NOMO-1 (cell line): ENCODE measurements at regions not wholly inside any gene's neighbourhood (a gene's known extent, or its start where the extent isn't known, plus 50 kb on each side); places are given as distances from the start of the nearest gene placed in this dataset.

Experiments
- DNase-seq, 2 experiments: peaks; one replicate each; lab custom pipeline; 2025; ENCODE audit not compliant: unreplicated experiment in 2 of 2; lab: John Stamatoyannopoulos, UW

- DNase-seq: no peak
Observed at GRCh38 chr22:47923011-47923427, 1160.6 kb downstream of the TBC1D22A start.

- DNase-seq: no peak
Observed at GRCh38 chr22:47921906-47922305, 1159.5 kb downstream of the TBC1D22A start.

DNA sequence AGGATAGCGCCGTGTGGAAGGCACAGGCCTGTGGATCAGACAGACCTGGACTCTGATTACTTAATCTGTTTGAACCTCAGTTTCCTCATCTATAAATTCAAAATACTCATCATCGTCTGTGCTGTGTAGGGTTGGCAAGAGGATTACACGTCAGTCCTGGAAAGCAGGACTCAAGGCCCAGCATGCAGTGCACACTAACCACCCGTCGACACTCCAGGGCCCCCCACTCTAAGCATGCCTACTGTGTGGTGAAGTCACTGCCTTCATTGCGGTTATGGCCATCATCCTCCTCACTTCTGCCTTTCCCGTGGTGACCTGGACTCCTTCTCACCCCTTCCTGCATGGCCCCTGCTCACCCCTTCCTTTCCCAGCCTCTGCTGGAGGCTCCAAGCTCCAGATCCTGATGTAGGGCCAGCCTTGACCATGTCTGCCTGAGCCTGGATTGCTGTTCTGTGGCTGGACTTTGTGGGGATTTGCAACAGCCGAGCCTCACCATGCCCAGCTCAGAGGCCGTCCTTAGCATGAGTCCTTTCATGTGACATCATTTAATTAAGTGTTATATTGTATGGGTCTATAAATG, 1158.0 kb downstream of the TBC1D22A start:
- no peak for DNase-seq

DNA sequence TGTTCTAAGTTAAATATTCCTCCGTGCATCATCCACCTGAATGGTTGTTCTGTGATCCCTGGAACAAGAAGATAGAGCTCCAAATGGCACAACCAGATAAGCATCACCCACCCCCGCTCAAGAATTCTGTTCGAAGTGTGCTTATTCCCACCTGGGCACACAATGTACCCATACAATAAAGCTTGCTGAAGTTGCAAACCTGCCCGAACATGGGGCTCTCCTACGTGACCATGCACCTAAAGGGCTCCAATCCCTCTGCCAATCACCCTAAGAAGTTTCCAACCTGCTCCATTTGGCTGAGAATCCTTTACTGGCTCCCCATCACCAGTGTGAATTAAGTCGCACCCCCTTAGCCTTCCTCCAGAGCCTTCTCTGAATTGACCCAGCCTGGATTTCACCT, 1157.4 kb downstream of the TBC1D22A start:
- no peak for DNase-seq

DNA sequence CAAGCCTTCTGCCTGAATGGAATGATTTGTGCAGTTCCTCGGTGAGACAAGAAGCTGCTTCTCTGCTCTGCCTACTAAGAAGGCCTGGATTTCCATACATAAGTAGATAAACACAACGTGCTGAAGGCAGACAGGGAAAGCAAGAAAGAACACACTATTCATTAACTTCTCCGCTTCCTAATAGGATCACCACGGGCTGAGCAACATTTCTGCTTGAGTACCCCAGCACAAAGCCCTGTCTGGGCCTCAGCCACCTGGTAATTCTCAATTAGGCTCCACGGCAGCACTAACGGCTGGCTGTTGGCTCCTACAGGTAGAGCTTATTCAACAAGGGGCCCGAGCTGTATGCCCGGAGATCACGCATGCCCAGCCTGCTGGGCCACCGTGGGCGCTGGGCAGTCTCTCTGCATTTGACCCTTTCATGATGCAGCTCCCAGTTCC, 1156.6 kb downstream of the TBC1D22A start:
- no peak for DNase-seq

- DNase-seq: no peak
Observed at GRCh38 chr22:47918276-47918921, 1155.9 kb downstream of the TBC1D22A start.

GRCh38 chr22:47914481-47915097, 1152.1 kb downstream of the TBC1D22A start:
- DNase-seq: no peak

GRCh38 chr22:47902646-47903180, 1140.3 kb downstream of the TBC1D22A start:
- no peak for DNase-seq

- DNase-seq: no peak
Observed at GRCh38 chr22:47901911-47902310, 1139.5 kb downstream of the TBC1D22A start.

GRCh38 chr22:47899894-47900293, 1137.4 kb downstream of the TBC1D22A start:
- DNase-seq: no peak

DNA sequence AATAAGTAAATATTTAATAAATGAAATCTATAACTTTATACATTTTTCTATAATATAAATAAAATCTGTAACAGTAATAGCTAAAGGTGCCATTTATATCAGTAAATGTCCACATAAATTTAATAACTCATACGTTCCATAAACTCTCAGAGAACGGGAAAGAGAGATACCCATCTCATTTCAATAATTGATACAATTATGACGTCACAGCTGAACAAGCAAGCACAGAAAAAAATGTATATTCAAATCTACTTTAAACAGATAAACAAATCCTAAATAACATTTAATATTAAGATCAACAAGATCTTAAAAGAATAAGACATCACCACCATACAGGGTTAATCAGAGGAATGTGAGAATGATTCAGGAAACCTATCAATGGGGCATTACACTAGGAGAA, 1136.5 kb downstream of the TBC1D22A start:
- no peak for DNase-seq

DNA sequence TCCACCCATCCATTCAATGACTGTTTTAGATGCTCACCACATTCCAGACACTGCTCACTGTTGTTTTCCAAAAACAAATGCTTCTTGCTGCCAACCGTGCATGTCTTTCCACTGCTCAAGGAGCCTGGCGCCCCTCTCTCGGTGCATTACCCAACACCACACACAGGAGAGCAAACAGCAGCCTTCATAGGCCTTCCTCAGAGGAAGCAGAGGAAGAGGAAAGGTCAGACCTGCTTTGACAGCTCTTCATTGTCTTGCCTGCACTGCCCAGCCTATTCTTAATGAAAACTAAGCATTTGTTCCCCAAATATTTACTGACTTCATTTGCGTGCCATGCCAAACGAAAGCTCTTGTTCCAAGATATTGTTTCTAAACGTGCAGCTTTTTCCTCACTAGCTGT, 1129.2 kb downstream of the TBC1D22A start:
- DNase-seq: no peak

- DNase-seq: no peak
Observed at GRCh38 chr22:47888817-47889216, 1126.4 kb downstream of the TBC1D22A start.

DNA sequence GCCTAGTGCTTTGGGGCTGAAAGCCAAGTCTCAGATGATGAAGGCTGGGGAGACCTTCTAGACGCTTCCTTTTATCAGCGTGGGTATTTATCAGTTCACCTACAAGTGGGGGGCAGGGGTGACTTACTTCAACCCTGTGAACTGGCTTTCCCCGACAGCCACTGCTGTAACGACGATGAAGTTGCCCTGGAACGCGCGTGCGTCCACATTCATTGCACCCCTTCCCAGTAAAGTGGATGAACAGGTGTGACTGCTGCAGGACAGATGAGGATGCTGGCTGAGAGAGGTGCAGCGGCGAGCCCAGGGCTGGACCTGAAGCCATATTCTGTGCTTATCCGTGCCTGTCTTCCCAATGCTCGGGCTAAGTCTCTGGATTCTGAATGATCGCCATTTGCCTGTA, 1122.3 kb downstream of the TBC1D22A start:
- DNase-seq: no peak

GRCh38 chr22:47884200-47884599, 1121.8 kb downstream of the TBC1D22A start:
- DNase-seq: no peak

DNA sequence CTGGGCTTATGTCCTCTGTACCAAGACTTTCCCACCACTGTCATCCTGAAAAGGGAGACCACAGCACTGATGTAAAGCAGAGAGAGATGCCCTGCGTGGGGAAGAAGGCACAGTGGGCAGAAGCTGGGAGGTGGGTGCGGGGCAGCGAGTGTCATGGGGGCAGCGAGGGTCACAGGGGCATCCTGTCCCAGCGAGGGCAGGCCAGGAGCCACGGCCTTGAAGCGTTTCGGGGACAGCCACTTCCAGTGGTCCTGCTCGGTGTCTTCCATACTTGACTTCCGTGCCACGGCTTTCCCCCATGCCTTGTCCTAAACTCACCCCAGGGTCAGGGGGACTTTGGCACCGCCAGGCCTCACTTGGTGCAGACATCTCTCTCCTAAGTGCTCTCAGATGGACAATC, 1121.3 kb downstream of the TBC1D22A start:
- no peak for DNase-seq

DNA sequence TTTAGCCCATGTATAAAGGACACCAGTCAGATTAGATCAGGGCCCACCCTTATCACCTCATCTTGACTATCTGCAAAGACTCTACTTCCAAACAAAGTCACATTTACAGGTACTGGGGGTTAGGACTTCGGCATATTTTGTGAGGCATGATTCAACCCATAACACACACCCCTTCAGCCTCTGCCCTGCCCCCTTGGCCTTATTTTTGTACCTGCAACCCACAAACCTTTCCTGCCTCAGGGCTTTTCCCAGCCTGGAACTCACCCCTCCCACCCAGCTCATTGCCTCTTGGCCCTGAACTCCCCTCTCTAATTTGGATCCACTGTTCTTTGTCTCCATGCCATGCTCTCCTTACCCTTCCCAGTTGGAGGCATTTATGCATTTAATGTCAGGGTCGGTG, 1116.9 kb downstream of the TBC1D22A start:
- DNase-seq: no peak

DNA sequence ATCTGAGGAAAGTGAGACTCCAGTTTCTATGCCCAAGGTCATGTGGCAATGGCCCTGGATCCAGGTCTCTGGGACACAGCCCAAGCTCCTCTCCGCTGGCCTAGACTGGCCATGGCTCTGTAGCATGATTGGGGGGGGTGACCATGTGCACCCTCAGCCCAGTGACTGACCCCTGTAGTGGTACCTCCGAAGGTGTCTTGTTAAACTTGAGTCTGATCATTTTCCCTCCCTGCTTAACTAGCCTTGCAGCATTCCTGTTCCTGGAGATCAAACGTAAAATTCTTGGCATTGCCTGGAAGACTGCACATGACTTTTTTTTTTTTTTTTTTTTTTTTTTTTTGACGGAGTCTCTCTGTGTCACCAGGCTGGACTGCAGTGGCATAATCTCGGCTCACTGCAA, 1116.0 kb downstream of the TBC1D22A start:
- DNase-seq: no peak

GRCh38 chr22:47872761-47873535, 1110.5 kb downstream of the TBC1D22A start:
- no peak for DNase-seq

DNA sequence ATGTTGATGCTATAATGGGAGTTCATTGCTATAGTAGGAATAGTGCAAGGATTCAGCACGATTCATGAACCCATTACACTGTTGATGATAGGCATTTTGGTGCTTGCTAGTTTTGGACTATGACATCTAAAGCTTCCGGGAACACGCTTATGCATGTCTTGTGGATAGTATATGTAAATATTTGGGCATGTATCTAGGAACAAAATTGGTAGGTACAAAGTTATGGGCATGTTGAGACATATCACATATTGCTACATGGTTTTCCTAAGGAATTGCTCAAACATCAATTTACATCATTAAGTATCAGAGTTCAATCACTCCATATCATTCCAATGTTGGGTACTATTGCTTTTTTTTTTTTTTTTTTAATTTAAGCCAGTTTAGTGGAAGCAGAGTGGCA, 1103.2 kb downstream of the TBC1D22A start:
- no peak for DNase-seq

- no peak for DNase-seq
Observed at GRCh38 chr22:47862394-47862793, 1099.9 kb downstream of the TBC1D22A start.
